Urinary bladder (tissue), 3 donors: ENCODE measurements at regions not wholly inside any gene's neighbourhood (a gene's known extent, or its start where the extent isn't known, plus 50 kb on each side); places are given as distances from the start of the nearest gene placed in this dataset.
A peak's percentile ranks its signal among the peaks of the same experiment; 100 is the strongest.
"Not testable (repeated sequence)": the region's sequence is repeated elsewhere in the genome, so short reads cannot be mapped to it uniquely, and the experiment has no call there.

Experiments used
- DNase-seq: peaks from one replicate; pipeline ENCODE4 v3.0.0-alpha.2; 2015; ENCODE audit errors: extremely low spot score
- H3K27ac ChIP-seq: one replicate; pipeline ENCODE4 v1.5.1; 2013; ENCODE audit warnings: low read depth, mild to moderate bottlenecking, moderate library complexity
- H3K36me3 ChIP-seq: one replicate; pipeline ENCODE4 v1.6.1; 2013; ENCODE audit warnings: mild to moderate bottlenecking, moderate library complexity; ENCODE audit not compliant: insufficient read depth
- H3K4me1 ChIP-seq: one replicate; pipeline ENCODE4 v1.6.1; 2013; ENCODE audit warnings: mild to moderate bottlenecking, moderate library complexity; ENCODE audit not compliant: insufficient read depth
- H3K4me3 ChIP-seq: one replicate; pipeline ENCODE4 v1.5.1; 2013; ENCODE audit warnings: low read depth, low read length
- WGBS: extraction: QIAGEN DNeasy Blood & Tissue Kit; methylation state at CpG from one replicate; pipeline ENCODE4 v1.1.7; 2013; 5-methylcytosine and 5-hydroxymethylcytosine counted together
- donor health status: healthy with polysubstance abuse.
- donor health status: healthy.

GRCh38 chr4:52200339-52200725 is 149.2 kb downstream of the SPATA18 start:
- Histone ChIP-seq H3K4me3 (no peak overlapping the region), H3K27ac (no peak overlapping the region), H3K36me3 (no peaks in the 10 kb centered on the region), H3K4me1 (no peaks in the 10 kb centered on the region)
- WGBS = 65% methylated on average over 4 of the region's 4 CpGs
- no peak for DNase-seq

- H3K27ac ChIP-seq = no peak overlapping the region
- no peaks in the 10 kb centered on the region for H3K4me1 ChIP-seq
- H3K36me3 ChIP-seq = no peaks in the 10 kb centered on the region
- WGBS = 81% methylated on average over 1 of the region's 1 CpG
- no peak for DNase-seq
- H3K4me3 ChIP-seq = no peak overlapping the region
Measured at GRCh38 chr4:52201715-52202114, 150.6 kb downstream of the SPATA18 start.

DNA sequence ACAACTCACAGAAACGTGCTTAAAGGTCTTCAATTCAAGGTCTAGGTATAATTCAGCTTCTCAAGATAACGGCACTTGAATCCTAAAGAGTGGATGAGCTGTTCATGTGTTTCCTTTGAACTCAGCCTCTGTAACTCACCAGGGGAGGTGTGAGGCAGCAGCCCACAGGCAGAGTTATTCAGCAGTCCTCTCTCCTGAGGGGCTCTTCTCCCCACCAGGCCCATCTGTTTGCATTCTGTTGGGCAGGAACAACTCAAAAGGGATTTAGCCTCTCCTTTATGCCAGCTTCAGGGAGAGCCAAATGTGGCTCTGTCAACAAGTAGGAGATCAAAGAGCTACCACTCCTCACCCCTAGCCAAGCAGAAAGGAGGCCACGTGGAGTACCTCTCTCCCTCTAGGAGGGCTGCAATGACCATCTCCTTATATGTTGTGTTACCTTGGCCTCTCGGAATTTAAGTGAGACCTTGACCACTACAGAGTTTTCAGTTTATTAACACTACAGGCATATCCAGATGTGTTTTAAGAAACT is 151.2 kb downstream of the SPATA18 start:
- no peak overlapping the region for H3K4me3 ChIP-seq
- H3K4me1 ChIP-seq = no peaks in the 10 kb centered on the region
- no peak for DNase-seq
- 61% methylated on average over 4 of the region's 4 CpGs for WGBS
- no peak overlapping the region for H3K27ac ChIP-seq
- no peaks in the 10 kb centered on the region for H3K36me3 ChIP-seq

DNA sequence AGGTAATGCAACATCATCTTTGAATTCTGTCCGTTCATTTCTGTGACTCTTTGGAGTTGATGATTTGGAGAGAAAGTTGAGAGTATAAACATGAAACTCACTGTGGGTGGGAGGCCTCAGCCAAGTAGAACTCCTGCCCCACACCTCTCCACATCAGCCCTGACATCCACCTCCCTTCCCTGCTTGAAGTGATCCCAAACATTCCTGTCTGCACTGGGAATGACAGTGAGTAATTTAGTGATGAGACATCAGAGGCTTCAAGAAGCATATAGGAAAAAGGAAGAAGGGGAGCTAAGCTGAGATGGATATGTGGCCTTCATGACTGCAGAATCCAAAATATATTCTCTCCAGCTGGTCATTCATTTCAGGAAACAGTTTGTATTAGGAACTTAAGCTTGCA is 151.8 kb downstream of the SPATA18 start:
- Histone ChIP-seq H3K4me1 (no peaks in the 10 kb centered on the region), H3K4me3 (no peak overlapping the region), H3K36me3 (no peaks in the 10 kb centered on the region), H3K27ac (no peak overlapping the region)
- no peak for DNase-seq
- 79% methylated on average over 1 of the region's 1 CpG for WGBS

GRCh38 chr4:52203351-52203750 is 152.2 kb downstream of the SPATA18 start:
- no peak overlapping the region for H3K4me3 ChIP-seq
- no peaks in the 10 kb centered on the region for H3K36me3 ChIP-seq
- no peak overlapping the region for H3K27ac ChIP-seq
- DNase-seq = no peak
- WGBS = 74% methylated on average over 1 of the region's 1 CpG
- H3K4me1 ChIP-seq = no peaks in the 10 kb centered on the region

GRCh38 chr4:52204921-52205320 is 153.8 kb downstream of the SPATA18 start:
- H3K36me3 ChIP-seq = no peaks in the 10 kb centered on the region
- no peak for DNase-seq
- no peak overlapping the region for H3K27ac ChIP-seq
- WGBS = 93% methylated on average over 3 of the region's 3 CpGs
- no peaks in the 10 kb centered on the region for H3K4me1 ChIP-seq
- no peak overlapping the region for H3K4me3 ChIP-seq

DNA sequence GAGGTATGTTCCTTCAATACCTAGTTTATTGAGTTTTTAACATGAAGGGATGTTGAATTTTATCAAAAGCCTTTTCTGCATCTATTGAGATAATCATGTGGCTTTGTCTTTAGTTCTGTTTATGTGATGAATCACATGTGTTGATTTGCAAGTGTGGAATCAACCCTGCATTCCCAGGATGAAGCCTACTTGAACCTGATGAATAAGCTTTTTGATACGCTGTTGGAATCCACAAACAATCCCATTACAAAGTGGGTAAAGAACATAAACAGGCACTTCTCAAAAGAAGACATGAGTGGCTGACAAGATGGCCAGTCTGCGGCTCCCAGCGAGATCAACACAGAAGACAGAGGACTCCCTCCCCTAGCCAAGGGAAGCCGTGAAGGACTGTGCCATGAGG is 156.0 kb downstream of the SPATA18 start:
- not testable (repeated sequence) for H3K4me1 ChIP-seq, H3K4me3 ChIP-seq, H3K27ac ChIP-seq, DNase-seq, H3K36me3 ChIP-seq
- 88% methylated on average over 4 of the region's 4 CpGs for WGBS

DNA sequence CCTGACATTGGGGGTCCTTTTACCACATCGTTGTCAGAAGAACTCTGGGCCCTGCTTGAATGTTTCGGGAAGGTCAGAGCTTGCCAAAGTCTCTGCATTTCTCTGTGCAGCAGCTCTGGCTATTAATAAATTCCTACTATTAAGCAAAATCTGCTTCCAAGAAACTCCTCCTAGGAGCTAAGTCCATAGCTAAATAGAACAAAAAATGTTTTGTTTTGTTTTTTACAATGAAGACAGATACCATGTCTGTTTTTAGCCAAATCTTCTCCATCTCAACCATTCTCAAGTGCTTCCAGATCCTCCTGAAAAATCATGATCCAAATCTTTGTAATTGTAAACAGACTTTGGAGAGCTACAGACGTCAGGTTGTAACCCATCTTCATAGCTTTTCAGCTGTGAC is 161.6 kb downstream of the SPATA18 start:
- no peak for DNase-seq
- no peaks in the 10 kb centered on the region for H3K4me1 ChIP-seq
- H3K36me3 ChIP-seq = no peaks in the 10 kb centered on the region
- H3K4me3 ChIP-seq = no peak overlapping the region
- H3K27ac ChIP-seq = no peak overlapping the region
- WGBS = 33% methylated on average over 3 of the region's 3 CpGs

DNA sequence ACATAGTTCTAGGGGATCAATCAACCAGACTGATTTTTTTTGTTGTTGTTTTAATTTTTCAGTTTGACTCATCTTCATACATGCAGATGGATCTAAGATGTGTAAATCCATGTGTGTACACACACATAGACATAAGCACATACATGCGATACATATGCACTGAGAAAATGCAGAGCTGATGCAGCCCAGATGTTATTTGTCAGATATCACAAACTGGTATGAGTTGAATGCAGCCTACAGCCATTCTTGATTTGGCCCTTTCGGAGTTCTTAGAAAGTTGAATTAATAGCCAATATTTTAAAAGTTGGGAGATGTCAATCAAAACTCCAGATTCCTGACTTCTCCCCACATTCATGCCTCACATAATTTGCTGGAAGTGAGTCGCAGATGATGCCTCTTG is 180.4 kb downstream of the SPATA18 start:
- 82% methylated on average over 3 of the region's 3 CpGs for WGBS
- H3K36me3 ChIP-seq = no peaks in the 10 kb centered on the region
- H3K27ac ChIP-seq = no peak overlapping the region
- DNase-seq = no peak
- no peak overlapping the region for H3K4me3 ChIP-seq
- no peaks in the 10 kb centered on the region for H3K4me1 ChIP-seq

DNA sequence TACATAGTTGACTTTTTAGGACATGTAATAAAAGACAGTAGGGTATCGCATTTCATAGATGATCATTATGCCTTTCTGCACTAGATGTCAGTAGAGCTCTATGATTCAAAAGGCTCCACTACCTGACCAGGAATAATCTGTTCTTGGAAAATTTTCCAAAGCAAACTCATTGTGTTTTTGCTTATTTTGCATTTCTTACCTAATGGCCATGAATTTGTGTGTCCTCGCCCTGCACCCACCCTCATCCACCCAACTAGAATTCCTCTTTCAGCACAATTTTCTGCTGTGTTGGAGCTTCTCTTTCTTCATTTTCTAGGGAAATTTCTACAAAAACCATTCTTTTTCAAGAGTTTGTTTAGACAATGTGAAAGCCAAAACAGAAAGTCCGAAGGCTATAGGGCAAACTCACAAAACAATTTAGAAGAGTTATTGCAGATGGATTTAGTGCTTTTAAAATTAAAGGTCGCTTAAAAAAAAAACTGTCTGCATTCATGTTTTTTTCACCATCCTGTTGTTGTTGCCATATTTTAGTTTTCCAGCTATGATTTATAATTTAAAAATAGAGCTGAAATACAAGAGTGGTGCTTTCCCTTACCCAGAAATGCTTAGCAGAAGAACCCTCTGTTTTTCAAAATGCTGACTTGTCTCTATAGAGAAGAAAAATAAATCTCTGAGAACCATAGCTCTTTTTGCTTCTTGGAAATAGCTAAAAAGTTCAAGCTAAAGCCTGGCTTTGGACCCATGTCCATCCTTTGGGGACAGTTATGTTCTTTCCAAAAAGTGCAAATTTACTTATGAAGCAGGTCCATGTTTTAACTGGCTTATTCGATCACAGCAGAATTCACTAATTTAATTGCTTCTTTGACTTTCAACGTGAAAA is 183.7 kb downstream of the SPATA18 start:
- WGBS = 39% methylated on average over 6 of the region's 6 CpGs
- Histone ChIP-seq H3K4me1 (no peaks in the 10 kb centered on the region), H3K4me3 (no peak overlapping the region), H3K27ac (no peak overlapping the region), H3K36me3 (no peaks in the 10 kb centered on the region)
- DNase-seq = peak; percentile 46

DNA sequence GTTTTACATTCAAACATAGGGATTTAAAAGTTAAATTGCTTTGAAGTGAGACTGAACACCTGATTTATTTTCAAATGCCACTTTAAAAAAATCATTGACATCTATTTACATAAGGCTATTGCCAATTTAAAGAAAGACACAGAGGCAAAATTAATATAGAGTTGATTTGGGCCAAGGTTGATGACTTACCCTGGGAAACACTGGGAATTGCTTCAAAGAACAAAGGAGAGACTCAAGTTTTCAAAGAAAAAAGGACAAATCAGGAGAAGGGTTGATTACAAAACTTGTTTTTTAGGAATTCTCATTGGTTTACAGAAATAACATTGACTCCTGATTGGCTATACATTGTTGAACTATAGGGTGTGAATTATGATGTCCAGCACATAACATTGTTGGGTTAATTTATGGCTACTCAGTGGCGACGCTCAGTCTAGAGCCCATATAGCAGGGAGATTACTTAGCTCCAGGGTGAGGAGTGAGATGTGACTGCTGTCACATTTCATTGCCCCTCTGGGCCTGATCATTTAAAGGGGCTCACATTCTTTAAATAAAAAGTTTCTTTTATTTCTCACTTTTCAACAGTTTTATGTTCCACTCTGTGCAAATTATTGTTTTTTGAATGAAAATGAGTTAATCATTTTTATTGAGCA is 184.6 kb downstream of the SPATA18 start:
- DNase-seq = no peak
- H3K36me3 ChIP-seq = no peaks in the 10 kb centered on the region
- no peaks in the 10 kb centered on the region for H3K4me1 ChIP-seq
- 82% methylated on average over 2 of the region's 2 CpGs for WGBS
- no peak overlapping the region for H3K4me3 ChIP-seq
- no peak overlapping the region for H3K27ac ChIP-seq

GRCh38 chr4:52241916-52242315 is 190.8 kb downstream of the SPATA18 start:
- no peak for DNase-seq
- H3K4me3 ChIP-seq = no peak overlapping the region
- no peak overlapping the region for H3K27ac ChIP-seq
- no peaks in the 10 kb centered on the region for H3K36me3 ChIP-seq
- peaks cover 2% of the 10 kb centered on the region for H3K4me1 ChIP-seq

- H3K4me3 ChIP-seq = no peak overlapping the region
- no peak for DNase-seq
- H3K4me1 ChIP-seq = peaks cover 2% of the 10 kb centered on the region
- no peaks in the 10 kb centered on the region for H3K36me3 ChIP-seq
- H3K27ac ChIP-seq = no peak overlapping the region
- WGBS = 86% methylated on average over 5 of the region's 5 CpGs
Measured at GRCh38 chr4:52243367-52243766, 192.3 kb downstream of the SPATA18 start.

DNA sequence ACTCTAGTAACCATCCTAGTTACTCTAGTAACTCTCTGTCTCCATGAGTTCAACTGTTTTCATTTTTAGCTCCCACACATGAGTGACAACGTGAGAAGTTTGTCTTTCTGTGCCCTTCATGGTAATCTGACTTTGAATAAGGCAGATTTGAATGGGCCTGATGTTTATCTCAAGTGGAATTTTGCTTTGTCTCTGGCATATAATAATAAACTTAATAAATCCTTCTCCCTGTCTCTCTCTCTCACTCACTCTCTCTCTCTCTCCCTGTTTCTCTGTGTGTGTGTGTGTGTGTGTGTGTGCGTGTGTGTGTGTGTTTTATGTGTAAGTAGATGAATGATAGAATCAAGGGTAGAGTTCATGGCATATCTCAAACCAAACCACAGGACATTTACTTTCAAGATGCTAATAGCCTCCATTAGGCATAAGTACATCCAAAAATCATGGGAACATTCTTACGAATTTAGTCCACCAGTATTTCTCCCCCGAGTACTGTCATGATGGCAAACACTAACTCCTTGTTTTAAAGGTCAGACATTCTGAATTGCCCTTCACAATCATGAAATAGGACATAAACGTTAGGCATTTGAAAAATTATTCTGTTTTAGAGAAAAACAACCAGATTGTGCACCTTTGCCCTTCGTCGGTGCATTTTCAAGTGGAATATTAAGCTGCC is 193.1 kb downstream of the SPATA18 start:
- Histone ChIP-seq H3K4me3 (no peak overlapping the region), H3K4me1 (peaks cover 2% of the 10 kb centered on the region), H3K36me3 (no peaks in the 10 kb centered on the region), H3K27ac (no peak overlapping the region)
- 59% methylated on average over 7 of the region's 7 CpGs for WGBS
- DNase-seq = no peak
